AML-193 (cell line): ENCODE measurements at regions not wholly inside any gene's neighbourhood (a gene's known extent, or its start where the extent isn't known, plus 50 kb on each side); places are given as distances from the start of the nearest gene placed in this dataset.

Experiments
- DNase-seq, 2 experiments: peaks; one replicate each; lab custom pipeline; 2025; lab: John Stamatoyannopoulos, UW

GRCh38 chr10:6774406-6774805, 194.3 kb upstream of the PRKCQ start:
- DNase-seq, result no peak

GRCh38 chr10:6771331-6771730, 191.3 kb upstream of the PRKCQ start:
- no peak for DNase-seq

- DNase-seq, result no peak
Measured at GRCh38 chr10:6770846-6771245, 190.8 kb upstream of the PRKCQ start.

GRCh38 chr10:6769704-6770417, 189.8 kb upstream of the PRKCQ start:
- DNase-seq, result no peak

GRCh38 chr10:6766131-6766801, 186.2 kb upstream of the PRKCQ start:
- no peak for DNase-seq

GRCh38 chr10:6763423-6763822, 183.3 kb upstream of the PRKCQ start:
- DNase-seq, result no peak

GRCh38 chr10:6763001-6763400, 182.9 kb upstream of the PRKCQ start:
- DNase-seq, result no peak

- DNase-seq, result no peak
Measured at GRCh38 chr10:6759961-6760360, 179.9 kb upstream of the PRKCQ start.

- no peak for DNase-seq
Measured at GRCh38 chr10:6757158-6757557, 177.1 kb upstream of the PRKCQ start.

GRCh38 chr10:6756716-6757115, 176.6 kb upstream of the PRKCQ start:
- DNase-seq, result no peak

- DNase-seq, result no peak
Measured at GRCh38 chr10:6755781-6756460, 175.8 kb upstream of the PRKCQ start.

GRCh38 chr10:6753644-6754043, 173.6 kb upstream of the PRKCQ start:
- no peak for DNase-seq

GRCh38 chr10:6751363-6751762, 171.3 kb upstream of the PRKCQ start:
- no peak for DNase-seq

GRCh38 chr10:6748981-6749635, 169.0 kb upstream of the PRKCQ start:
- no peak for DNase-seq

GRCh38 chr10:6748029-6748428, 168.0 kb upstream of the PRKCQ start:
- DNase-seq, result no peak

GRCh38 chr10:6746782-6747181, 166.7 kb upstream of the PRKCQ start:
- no peak for DNase-seq

GRCh38 chr10:6743291-6743849, 163.3 kb upstream of the PRKCQ start:
- DNase-seq, result no peak

- no peak for DNase-seq
Measured at GRCh38 chr10:6741541-6741941, 161.5 kb upstream of the PRKCQ start.

- DNase-seq, result no peak
Measured at GRCh38 chr10:6739530-6740174, 159.6 kb upstream of the PRKCQ start.

GRCh38 chr10:6738112-6738768, 158.2 kb upstream of the PRKCQ start:
- DNase-seq, result no peak

GRCh38 chr10:6737758-6738111, 157.7 kb upstream of the PRKCQ start:
- no peak for DNase-seq
